CD4-positive, alpha-beta T cell treated with Interleukin-1 beta for 1 hour (primary cell): ENCODE measurements at regions not wholly inside any gene's neighbourhood (a gene's known extent, or its start where the extent isn't known, plus 50 kb on each side); places are given as distances from the start of the nearest gene placed in this dataset.

Experiments used
- DNase-seq, 2 donors: peaks; one replicate each; pipeline ENCODE4 v3.0.0-alpha.2; 2020 to 2022

GRCh38 chr20:56976336-56976735 lies 290.1 kb downstream of the BMP7 start:
- no peak for DNase-seq

GRCh38 chr20:56978475-56978874 lies 288.0 kb downstream of the BMP7 start:
- no peak for DNase-seq

GRCh38 chr20:56979125-56979524 lies 287.3 kb downstream of the BMP7 start:
- DNase-seq, result no peak

GRCh38 chr20:56981301-56981700 lies 285.1 kb downstream of the BMP7 start:
- DNase-seq, result no peak

GRCh38 chr20:56983813-56984212 lies 282.6 kb downstream of the BMP7 start:
- no peak for DNase-seq

- no peak for DNase-seq
Measured at GRCh38 chr20:56985066-56985685, 281.3 kb downstream of the BMP7 start.

GRCh38 chr20:56986476-56986875 lies 280.0 kb downstream of the BMP7 start:
- no peak for DNase-seq

GRCh38 chr20:56986931-56987720 lies 279.3 kb downstream of the BMP7 start:
- no peak for DNase-seq

GRCh38 chr20:56987986-56988385 lies 278.5 kb downstream of the BMP7 start:
- DNase-seq, result no peak

GRCh38 chr20:56988446-56988845 lies 278.0 kb downstream of the BMP7 start:
- DNase-seq, result no peak

GRCh38 chr20:56989516-56989915 lies 276.9 kb downstream of the BMP7 start:
- DNase-seq, result no peak

GRCh38 chr20:56993020-56993559 lies 273.4 kb downstream of the BMP7 start:
- DNase-seq, result no peak

GRCh38 chr20:56994006-56994405 lies 272.4 kb downstream of the BMP7 start:
- DNase-seq, result no peak

GRCh38 chr20:56995149-56995548 lies 271.3 kb downstream of the BMP7 start:
- DNase-seq, result no peak

GRCh38 chr20:56995635-56996075 lies 270.8 kb downstream of the BMP7 start:
- no peak for DNase-seq

- DNase-seq, result no peak
Measured at GRCh38 chr20:56996533-56996932, 269.9 kb downstream of the BMP7 start.

GRCh38 chr20:56998438-56998837 lies 268.0 kb downstream of the BMP7 start:
- DNase-seq, result no peak

- DNase-seq, result no peak
Measured at GRCh38 chr20:57000441-57000968, 265.9 kb downstream of the BMP7 start.

GRCh38 chr20:57001126-57001767 lies 265.2 kb downstream of the BMP7 start:
- DNase-seq, result no peak

- no peak for DNase-seq
Measured at GRCh38 chr20:57002066-57002570, 264.3 kb downstream of the BMP7 start.

GRCh38 chr20:57003012-57003411 lies 263.4 kb downstream of the BMP7 start:
- DNase-seq, result no peak

GRCh38 chr20:57004416-57004815 lies 262.0 kb downstream of the BMP7 start:
- no peak for DNase-seq
